Pancreas (tissue), 10 donors: ENCODE measurements at regions not wholly inside any gene's neighbourhood (a gene's known extent, or its start where the extent isn't known, plus 50 kb on each side); places are given as distances from the start of the nearest gene placed in this dataset.

Experiments used
- ATAC-seq, 4 donors: fragments of 200-7000 bp; cut with Tn5 transposase; one replicate each; pipeline versions ENCODE4 v1.8.0 to v1.9.1; 2020; ENCODE audit warnings: mild to moderate bottlenecking in 4 of 4, moderate library complexity in 4 of 4
- DNase-seq, 6 donors: peaks; one replicate each; pipeline ENCODE4 v3.0.0-alpha.2; 2020
- FAIRE-seq: peaks from 2 replicates; lab custom pipeline; 2012; peaks lifted over from hg19 to GRCh38; lab: Jason Lieb, UNC
- H3K27ac ChIP-seq, 4 donors: fragments of 200-600 bp; sonication (generic); 1 replicate in 3 of 4; 2 replicates in 1 of 4; pipeline versions ENCODE4 v1.5.0 to v1.8.0; 2020
- H3K27me3 ChIP-seq, 4 donors: fragments of 200-600 bp; one replicate each; pipeline ENCODE4 v1.8.0; 2021
- H3K36me3 ChIP-seq, 3 donors: fragments of 200-600 bp; sonication (generic) in 1 of 3; one replicate each; pipeline versions ENCODE4 v1.5.0 to v1.8.0; 2020 to 2021
- H3K4me1 ChIP-seq, 3 donors: fragments of 200-600 bp; one replicate each; pipeline ENCODE4 v1.8.0; 2021
- H3K4me3 ChIP-seq, 4 donors: fragments of 200-600 bp; sonication (generic) in 2 of 4; one replicate each; pipeline versions ENCODE4 v1.5.0 to v1.8.0; 2020 to 2021
- H3K9me3 ChIP-seq, 4 donors: fragments of 200-600 bp; one replicate each; pipeline ENCODE4 v1.8.0; 2021
- WGBS, 2 donors: extraction: QIAGEN DNeasy Blood & Tissue Kit; methylation state at CpG; one replicate each; pipeline ENCODE4 v1.1.7; 2013; 5-methylcytosine and 5-hydroxymethylcytosine counted together
- intact Hi-C, 3 donors: fragments of 100-400 bp; cut with DNase I; formaldehyde crosslinking; loops; one replicate each; pipeline versions ENCODE4 v1.11.1 to v1.14.2; 2022
- TF ChIP-seq, protein P1 (sequence below), 4 donors: fragments of 200-600 bp; sonication (generic) in 3 of 4; IDR thresholded peaks; one replicate each; pipeline versions ENCODE4 v1.5.0 to v1.8.0; 2021; ENCODE audit warnings: antibody characterized with exemption in 4 of 4
- donor health status: healthy with polysubstance abuse.
- donor health status: DM: no; HTN: no; CAD: no; lungs with moderate emphysema.
- donor health status: DM: no; HTN: no; CAD: no.
- donor health status: control.
- donor health status: control.
- donor health status: Bipolar disorder and iron deficiency.
- donor health status: DM: yes; HTN: yes; CAD: no.
- donor health status: DM: no; HTN: no; CAD: no.
- donor health status: DM: no; HTN: no; CAD: no.
- donor health status: DM: yes; HTN: yes; CAD: no.

- TF ChIP-seq, protein P1, sequence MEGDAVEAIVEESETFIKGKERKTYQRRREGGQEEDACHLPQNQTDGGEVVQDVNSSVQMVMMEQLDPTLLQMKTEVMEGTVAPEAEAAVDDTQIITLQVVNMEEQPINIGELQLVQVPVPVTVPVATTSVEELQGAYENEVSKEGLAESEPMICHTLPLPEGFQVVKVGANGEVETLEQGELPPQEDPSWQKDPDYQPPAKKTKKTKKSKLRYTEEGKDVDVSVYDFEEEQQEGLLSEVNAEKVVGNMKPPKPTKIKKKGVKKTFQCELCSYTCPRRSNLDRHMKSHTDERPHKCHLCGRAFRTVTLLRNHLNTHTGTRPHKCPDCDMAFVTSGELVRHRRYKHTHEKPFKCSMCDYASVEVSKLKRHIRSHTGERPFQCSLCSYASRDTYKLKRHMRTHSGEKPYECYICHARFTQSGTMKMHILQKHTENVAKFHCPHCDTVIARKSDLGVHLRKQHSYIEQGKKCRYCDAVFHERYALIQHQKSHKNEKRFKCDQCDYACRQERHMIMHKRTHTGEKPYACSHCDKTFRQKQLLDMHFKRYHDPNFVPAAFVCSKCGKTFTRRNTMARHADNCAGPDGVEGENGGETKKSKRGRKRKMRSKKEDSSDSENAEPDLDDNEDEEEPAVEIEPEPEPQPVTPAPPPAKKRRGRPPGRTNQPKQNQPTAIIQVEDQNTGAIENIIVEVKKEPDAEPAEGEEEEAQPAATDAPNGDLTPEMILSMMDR (IDR thresholded peaks at IDR 0.05): no peak
- intact Hi-C loops: no loop called here
- H3K27ac ChIP-seq: no peak overlapping the region
- H3K9me3 ChIP-seq: no peaks in the 10 kb centered on the region
- H3K27me3 ChIP-seq: no peaks in the 10 kb centered on the region
- DNase-seq: no peak
- H3K4me1 ChIP-seq: no peaks in the 10 kb centered on the region
- WGBS, 2 donors: 81 to 86% methylated on average over 9 of the region's 9 CpGs
- no peak for ATAC-seq
- no peak for FAIRE-seq
- H3K4me3 ChIP-seq: no peak overlapping the region
- no peaks in the 10 kb centered on the region for H3K36me3 ChIP-seq
Measured at GRCh38 chr1:228999446-229000170, 264.3 kb downstream of the RHOU start.

DNA sequence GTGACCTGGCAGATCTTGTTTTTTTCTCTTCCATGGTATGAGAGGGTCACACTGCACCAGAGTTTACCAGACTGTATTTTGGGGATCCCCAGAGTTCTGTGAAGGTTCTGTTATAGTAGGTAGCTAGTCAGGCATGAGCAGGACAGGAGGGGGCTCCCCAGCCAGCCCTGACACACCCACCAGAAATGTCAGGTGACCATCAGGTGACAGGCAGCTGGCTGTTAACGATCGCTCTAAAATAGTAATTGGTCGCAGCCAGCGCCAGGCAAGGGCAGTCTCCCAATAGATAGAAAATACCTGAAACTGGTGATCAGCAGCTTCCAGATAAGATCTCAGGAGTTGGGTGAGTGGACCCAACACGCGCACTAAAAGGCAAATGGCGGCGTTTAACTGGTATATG is 264.9 kb downstream of the RHOU start:
- no peak overlapping the region for H3K27ac ChIP-seq
- WGBS, 2 donors: 92 to 93% methylated on average over 8 of the region's 8 CpGs
- H3K36me3 ChIP-seq: no peaks in the 10 kb centered on the region
- no peaks in the 10 kb centered on the region for H3K9me3 ChIP-seq
- intact Hi-C loops: no loop called here
- no peak overlapping the region for H3K4me3 ChIP-seq
- FAIRE-seq: no peak
- TF ChIP-seq, protein P1 (IDR thresholded peaks at IDR 0.05): no peak
- H3K4me1 ChIP-seq: no peaks in the 10 kb centered on the region
- no peak for DNase-seq
- no peaks in the 10 kb centered on the region for H3K27me3 ChIP-seq
- ATAC-seq: no peak

- no peak for ATAC-seq
- H3K27ac ChIP-seq: no peak overlapping the region
- no peaks in the 10 kb centered on the region for H3K4me1 ChIP-seq
- FAIRE-seq: no peak
- H3K27me3 ChIP-seq: no peaks in the 10 kb centered on the region
- no peak overlapping the region for H3K4me3 ChIP-seq
- no peaks in the 10 kb centered on the region for H3K36me3 ChIP-seq
- DNase-seq: no peak
- no peaks in the 10 kb centered on the region for H3K9me3 ChIP-seq
- TF ChIP-seq, protein P1 (IDR thresholded peaks at IDR 0.05): no peak
- intact Hi-C loops: no loop called here
- WGBS, 2 donors: 48 to 74% methylated on average over 1 of the region's 1 CpG
Measured at GRCh38 chr1:229001467-229002011, 266.3 kb downstream of the RHOU start.

DNA sequence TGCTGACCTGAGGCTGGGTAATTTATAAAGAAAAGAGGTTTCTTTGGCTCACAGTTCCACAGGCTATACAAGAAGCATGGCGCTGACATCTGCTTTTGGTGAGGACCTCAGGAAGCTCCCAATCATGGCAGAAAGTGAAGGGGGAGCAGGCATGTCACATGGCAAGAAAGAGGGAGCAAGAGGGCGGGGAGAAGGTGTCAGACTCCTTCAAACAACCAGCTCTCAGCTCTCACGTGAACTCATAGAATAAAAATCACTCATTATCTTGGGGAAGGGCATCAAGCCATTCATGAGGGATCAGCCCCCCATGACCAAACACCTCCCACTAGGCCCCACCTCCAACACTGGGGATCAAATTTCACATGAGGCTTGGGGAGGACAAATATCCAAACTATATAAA is 266.8 kb downstream of the RHOU start:
- TF ChIP-seq, protein P1 (IDR thresholded peaks at IDR 0.05): no peak
- H3K9me3 ChIP-seq: no peaks in the 10 kb centered on the region
- no peaks in the 10 kb centered on the region for H3K36me3 ChIP-seq
- H3K4me3 ChIP-seq: no peak overlapping the region
- no peaks in the 10 kb centered on the region for H3K27me3 ChIP-seq
- 88 to 89% methylated on average over 3 of the region's 3 CpGs for WGBS, 2 donors
- intact Hi-C loops: no loop called here
- H3K27ac ChIP-seq: no peak overlapping the region
- no peaks in the 10 kb centered on the region for H3K4me1 ChIP-seq
- ATAC-seq: no peak
- FAIRE-seq: no peak
- DNase-seq: no peak

- ATAC-seq (no peak), DNase-seq (no peak), FAIRE-seq (no peak)
- Histone ChIP-seq H3K27me3 (no peaks in the 10 kb centered on the region), H3K9me3 (no peaks in the 10 kb centered on the region), H3K27ac (no peak overlapping the region), H3K4me1 (no peaks in the 10 kb centered on the region), H3K36me3 (no peaks in the 10 kb centered on the region), H3K4me3 (no peak overlapping the region)
- 83 to 86% methylated on average over 4 of the region's 4 CpGs for WGBS, 2 donors
- TF ChIP-seq, protein P1 (IDR thresholded peaks at IDR 0.05): no peak
- intact Hi-C loops: no loop called here
Measured at GRCh38 chr1:229002451-229002960, 267.2 kb downstream of the RHOU start.
